Mesendoderm (in vitro differentiated cells): ENCODE measurements at regions not wholly inside any gene's neighbourhood (a gene's known extent, or its start where the extent isn't known, plus 50 kb on each side); places are given as distances from the start of the nearest gene placed in this dataset.

Source experiments
- DNase-seq: peaks from one replicate; pipeline ENCODE4 v3.0.0; 2013
- H2AK5ac ChIP-seq: 2 replicates; pipeline ENCODE4 v1.6.1; 2013; ENCODE audit warnings: low read length, inconsistent platforms
- H2BK120ac ChIP-seq: 2 replicates; pipeline ENCODE4 v1.6.1; 2013; ENCODE audit warnings: low read depth, mild to moderate bottlenecking, low read length, moderate library complexity, mixed read lengths
- H2BK15ac ChIP-seq: replicated peaks from 2 replicates; pipeline ENCODE4 v1.6.1; 2013; ENCODE audit warnings: low read depth, mild to moderate bottlenecking, moderate library complexity
- H2BK5ac ChIP-seq: 2 replicates; pipeline ENCODE4 v1.6.1; 2013; ENCODE audit warnings: low read length, inconsistent platforms
- H3K18ac ChIP-seq: 2 replicates; pipeline ENCODE4 v1.6.1; 2013; ENCODE audit warnings: mild to moderate bottlenecking, low read length, mixed read lengths
- H3K23ac ChIP-seq: one replicate; pipeline ENCODE4 v1.6.1; 2013; ENCODE audit warnings: low read length
- H3K27ac ChIP-seq: 2 replicates; pipeline ENCODE4 v1.5.1; 2013; ENCODE audit warnings: low read depth, mild to moderate bottlenecking, inconsistent platforms, low read length, moderate library complexity
- H3K27me3 ChIP-seq: 2 replicates; pipeline ENCODE4 v1.6.1; 2013; ENCODE audit warnings: low read length, control low read depth, mild to moderate bottlenecking, inconsistent platforms; ENCODE audit not compliant: insufficient read depth, poor library complexity
- H3K36me3 ChIP-seq: 2 replicates; pipeline ENCODE4 v1.6.1; 2013; ENCODE audit warnings: low read length, inconsistent platforms; ENCODE audit not compliant: control insufficient read depth, insufficient read depth
- H3K4ac ChIP-seq: one replicate; pipeline ENCODE4 v1.6.1; 2013; ENCODE audit warnings: low read depth, mild to moderate bottlenecking, low read length, moderate library complexity
- H3K4me1 ChIP-seq: 2 replicates; pipeline ENCODE4 v1.6.1; 2013; ENCODE audit warnings: low read depth, low read length, inconsistent platforms; ENCODE audit not compliant: control insufficient read depth
- H3K4me2 ChIP-seq: 2 replicates; pipeline ENCODE4 v1.6.1; 2013; ENCODE audit warnings: low read length
- H3K4me3 ChIP-seq: 2 replicates; pipeline ENCODE4 v1.5.1; 2013; ENCODE audit warnings: mild to moderate bottlenecking, low read length
- H3K56ac ChIP-seq: one replicate; pipeline ENCODE4 v1.6.1; 2013; ENCODE audit warnings: low read length
- H3K79me1 ChIP-seq: 2 replicates; pipeline ENCODE4 v1.6.1; 2013; ENCODE audit warnings: low read length, inconsistent platforms
- H3K79me2 ChIP-seq: 2 replicates; pipeline ENCODE4 v1.6.1; 2013; ENCODE audit warnings: mild to moderate bottlenecking, low read length; ENCODE audit not compliant: control insufficient read depth, insufficient read depth
- H3K9ac ChIP-seq: 2 replicates; pipeline ENCODE4 v1.6.1; 2013; ENCODE audit warnings: low read length, inconsistent platforms
- H4K5ac ChIP-seq: one replicate; pipeline ENCODE4 v1.6.1; 2013; ENCODE audit warnings: low read length
- H4K8ac ChIP-seq: one replicate; pipeline ENCODE4 v1.6.1; 2013; ENCODE audit warnings: low read depth, mild to moderate bottlenecking, control low read depth, low read length, moderate library complexity
- WGBS: extraction: QIAGEN DNeasy Blood & Tissue Kit; methylation state at CpG from one replicate; pipeline ENCODE4 v1.1.7; 2013; ENCODE audit warnings: low lambda C conversion rate, missing lambda C conversion rate; ENCODE audit not compliant: insufficient coverage; ENCODE audit errors: extremely low coverage; 5-methylcytosine and 5-hydroxymethylcytosine counted together

DNA sequence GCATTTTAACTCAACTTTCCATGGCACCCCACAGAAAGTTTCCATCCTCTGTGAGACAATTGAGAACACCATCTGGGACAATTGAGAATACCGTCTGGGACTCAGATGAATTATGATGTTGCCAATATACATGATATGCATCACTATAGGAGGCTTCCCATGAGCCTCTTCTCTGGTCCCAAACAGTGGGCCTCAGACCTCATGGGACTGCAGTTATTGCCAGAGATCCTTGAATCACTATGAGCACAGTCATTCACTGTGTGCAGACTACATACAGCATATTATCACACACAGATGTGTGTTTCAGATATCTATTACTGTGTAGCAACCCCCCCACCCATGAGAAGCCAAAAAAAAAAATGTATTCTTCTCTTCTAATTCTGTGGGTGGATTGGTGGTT is 134.4 kb downstream of the GXYLT1 start:
- Histone ChIP-seq H4K5ac (no peak overlapping the region), H3K18ac (no peak overlapping the region), H2BK120ac (no peak overlapping the region), H3K9ac (no peak overlapping the region), H2BK5ac (no peak overlapping the region), H3K79me1 (no peaks in the 10 kb centered on the region), H3K79me2 (no peaks in the 10 kb centered on the region), H3K56ac (no peak overlapping the region), H3K23ac (no peak overlapping the region), H3K4ac (no peak overlapping the region), H3K4me3 (no peak overlapping the region), H3K36me3 (no peaks in the 10 kb centered on the region), H4K8ac (no peak overlapping the region), H2AK5ac (no peak overlapping the region), H3K27ac (no peak overlapping the region), H3K4me2 (no peak overlapping the region), H3K4me1 (no peaks in the 10 kb centered on the region), H3K27me3 (no peaks in the 10 kb centered on the region), H2BK15ac (no peak overlapping the region)
- DNase-seq = no peak
- WGBS = no CpG with 5 or more reads among the region's 1 CpG

DNA sequence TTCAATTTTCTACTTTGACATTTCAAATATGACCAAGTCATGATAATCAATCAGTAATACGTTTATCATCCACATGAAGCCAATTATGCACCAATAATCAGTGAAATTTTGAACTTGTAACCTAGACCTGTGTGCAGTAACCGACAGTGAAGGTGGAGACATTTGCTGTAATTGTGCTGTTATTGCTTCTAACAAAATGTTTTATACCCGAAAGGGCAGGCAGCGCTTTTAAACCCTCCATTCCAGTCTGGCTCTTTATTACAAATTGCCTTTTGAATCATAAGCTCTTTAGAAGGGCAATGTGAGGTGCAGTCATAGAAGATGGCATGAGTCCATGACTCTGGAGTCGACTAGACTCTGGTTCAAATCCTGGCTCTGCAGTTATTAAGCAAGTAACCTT is 135.7 kb downstream of the GXYLT1 start:
- no peak overlapping the region for H2BK5ac ChIP-seq
- no peaks in the 10 kb centered on the region for H3K4me1 ChIP-seq
- H2BK120ac ChIP-seq = no peak overlapping the region
- H4K8ac ChIP-seq = no peak overlapping the region
- no peak overlapping the region for H2AK5ac ChIP-seq
- no peak for DNase-seq
- no peak overlapping the region for H3K4me2 ChIP-seq
- no peak overlapping the region for H3K56ac ChIP-seq
- no peaks in the 10 kb centered on the region for H3K79me2 ChIP-seq
- H3K23ac ChIP-seq = no peak overlapping the region
- WGBS = no CpG with 5 or more reads among the region's 5 CpGs
- no peak overlapping the region for H2BK15ac ChIP-seq
- no peak overlapping the region for H3K18ac ChIP-seq
- no peaks in the 10 kb centered on the region for H3K79me1 ChIP-seq
- no peak overlapping the region for H3K4me3 ChIP-seq
- no peaks in the 10 kb centered on the region for H3K27me3 ChIP-seq
- no peak overlapping the region for H3K4ac ChIP-seq
- H3K27ac ChIP-seq = no peak overlapping the region
- H4K5ac ChIP-seq = no peak overlapping the region
- no peak overlapping the region for H3K9ac ChIP-seq
- H3K36me3 ChIP-seq = no peaks in the 10 kb centered on the region

GRCh38 chr12:42003031-42003430 is 141.6 kb downstream of the GXYLT1 start:
- Histone ChIP-seq H3K79me1 (no peaks in the 10 kb centered on the region), H3K36me3 (no peaks in the 10 kb centered on the region), H4K8ac (no peak overlapping the region), H3K9ac (no peak overlapping the region), H2AK5ac (no peak overlapping the region), H3K18ac (no peak overlapping the region), H2BK15ac (no peak overlapping the region), H4K5ac (no peak overlapping the region), H3K56ac (no peak overlapping the region), H2BK5ac (no peak overlapping the region), H3K79me2 (no peaks in the 10 kb centered on the region), H3K27ac (no peak overlapping the region), H3K4me3 (no peak overlapping the region), H3K4ac (no peak overlapping the region), H3K27me3 (no peaks in the 10 kb centered on the region), H3K4me2 (no peak overlapping the region), H3K23ac (no peak overlapping the region), H3K4me1 (no peaks in the 10 kb centered on the region), H2BK120ac (no peak overlapping the region)
- WGBS = no CpG with 5 or more reads among the region's 1 CpG
- no peak for DNase-seq

DNA sequence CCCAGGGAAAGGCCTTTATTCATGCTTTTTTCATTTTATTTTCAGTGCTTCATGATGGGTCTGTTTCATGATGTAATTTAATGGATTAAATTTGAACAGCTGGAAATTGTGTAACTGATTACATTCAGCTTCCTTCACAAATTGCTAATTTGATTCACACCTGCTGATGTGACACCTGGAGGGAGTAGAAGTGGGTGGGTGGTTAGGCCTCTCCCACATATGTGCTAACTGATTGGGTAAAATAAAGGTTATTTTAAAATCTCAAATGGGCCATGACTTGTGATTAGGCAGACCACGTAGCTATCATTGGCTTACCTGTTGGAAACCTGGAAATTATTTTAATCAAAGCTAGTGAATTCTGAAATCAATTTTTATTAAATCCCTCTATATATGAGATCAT is 142.1 kb downstream of the GXYLT1 start:
- Histone ChIP-seq H3K18ac (no peak overlapping the region), H3K4ac (no peak overlapping the region), H4K8ac (no peak overlapping the region), H2BK5ac (no peak overlapping the region), H3K9ac (no peak overlapping the region), H4K5ac (no peak overlapping the region), H3K27ac (no peak overlapping the region), H2AK5ac (no peak overlapping the region), H3K79me1 (no peaks in the 10 kb centered on the region), H3K23ac (no peak overlapping the region), H3K27me3 (no peaks in the 10 kb centered on the region), H3K4me2 (no peak overlapping the region), H3K4me3 (no peak overlapping the region), H3K36me3 (no peaks in the 10 kb centered on the region), H3K56ac (no peak overlapping the region), H2BK15ac (no peak overlapping the region), H3K4me1 (no peaks in the 10 kb centered on the region), H2BK120ac (no peak overlapping the region), H3K79me2 (no peaks in the 10 kb centered on the region)
- WGBS = no CpG with 5 or more reads among the region's 1 CpG
- no peak for DNase-seq

DNA sequence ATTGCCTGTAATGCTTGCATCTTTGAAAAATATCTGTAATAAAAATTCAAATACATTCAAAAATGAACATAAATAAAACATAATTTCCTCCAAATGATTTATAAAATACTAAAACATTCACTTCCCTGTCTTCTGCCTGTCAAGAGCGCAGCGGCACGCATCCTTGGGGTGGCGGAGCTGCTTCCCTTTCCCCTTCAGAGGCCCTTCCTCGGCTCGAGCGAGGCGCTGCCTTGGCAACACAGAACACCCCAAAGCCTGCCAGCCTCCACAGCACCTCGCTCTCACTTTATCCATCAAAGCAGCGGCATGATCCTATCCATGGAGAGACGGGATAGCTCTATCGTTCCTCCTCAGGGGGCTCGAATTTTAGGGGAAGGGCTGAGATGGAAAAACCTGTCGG is 146.2 kb downstream of the GXYLT1 start:
- H3K4me3 ChIP-seq = no peak overlapping the region
- H2BK5ac ChIP-seq = no peak overlapping the region
- no peak overlapping the region for H2AK5ac ChIP-seq
- no peak overlapping the region for H3K23ac ChIP-seq
- no peak overlapping the region for H3K9ac ChIP-seq
- H3K27me3 ChIP-seq = no peaks in the 10 kb centered on the region
- H2BK120ac ChIP-seq = no peak overlapping the region
- DNase-seq = no peak
- no peak overlapping the region for H2BK15ac ChIP-seq
- no peak overlapping the region for H3K27ac ChIP-seq
- no peak overlapping the region for H3K18ac ChIP-seq
- no peaks in the 10 kb centered on the region for H3K79me2 ChIP-seq
- WGBS = no CpG with 5 or more reads among the region's 14 CpGs
- no peak overlapping the region for H3K4me2 ChIP-seq
- H3K79me1 ChIP-seq = no peaks in the 10 kb centered on the region
- H3K36me3 ChIP-seq = no peaks in the 10 kb centered on the region
- H3K4ac ChIP-seq = no peak overlapping the region
- H4K5ac ChIP-seq = no peak overlapping the region
- no peaks in the 10 kb centered on the region for H3K4me1 ChIP-seq
- H3K56ac ChIP-seq = no peak overlapping the region
- no peak overlapping the region for H4K8ac ChIP-seq

DNA sequence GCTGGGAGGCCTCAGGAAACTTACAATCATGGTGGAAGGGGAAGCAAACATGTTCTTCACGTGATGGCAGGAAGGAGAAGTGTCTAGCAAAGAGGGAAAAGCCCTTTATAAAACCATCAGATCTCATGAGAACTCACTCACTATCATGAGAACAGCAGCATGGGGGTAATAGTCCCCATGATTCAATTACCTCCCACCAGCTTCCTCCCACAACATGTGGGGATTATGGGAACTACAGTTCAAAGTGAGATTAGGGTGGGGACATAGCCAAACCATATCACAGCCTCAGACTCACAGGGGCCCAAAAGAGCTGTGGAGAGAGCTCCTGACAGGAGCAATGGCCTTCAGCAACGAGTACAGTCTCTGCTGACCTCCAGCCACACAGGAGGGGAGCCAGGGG is 151.4 kb downstream of the GXYLT1 start:
- no peak overlapping the region for H3K4me2 ChIP-seq
- no peak overlapping the region for H3K4ac ChIP-seq
- H3K27ac ChIP-seq = no peak overlapping the region
- no peaks in the 10 kb centered on the region for H3K79me2 ChIP-seq
- H2BK120ac ChIP-seq = no peak overlapping the region
- no peak overlapping the region for H3K4me3 ChIP-seq
- H3K23ac ChIP-seq = no peak overlapping the region
- H4K5ac ChIP-seq = no peak overlapping the region
- DNase-seq = no peak
- H2BK5ac ChIP-seq = no peak overlapping the region
- no peak overlapping the region for H4K8ac ChIP-seq
- no peaks in the 10 kb centered on the region for H3K4me1 ChIP-seq
- H2AK5ac ChIP-seq = no peak overlapping the region
- no peaks in the 10 kb centered on the region for H3K27me3 ChIP-seq
- no peak overlapping the region for H3K18ac ChIP-seq
- no peaks in the 10 kb centered on the region for H3K79me1 ChIP-seq
- no CpG with 5 or more reads among the region's 2 CpGs for WGBS
- no peak overlapping the region for H3K56ac ChIP-seq
- no peaks in the 10 kb centered on the region for H3K36me3 ChIP-seq
- H3K9ac ChIP-seq = no peak overlapping the region
- no peak overlapping the region for H2BK15ac ChIP-seq
